ENCODE measurements at regions not wholly inside any gene's neighbourhood (a gene's known extent, or its start where the extent isn't known, plus 50 kb on each side); places are given as distances from the start of the nearest gene placed in this dataset.
A peak's percentile ranks its signal among the peaks of the same experiment; 100 is the strongest.

DNA sequence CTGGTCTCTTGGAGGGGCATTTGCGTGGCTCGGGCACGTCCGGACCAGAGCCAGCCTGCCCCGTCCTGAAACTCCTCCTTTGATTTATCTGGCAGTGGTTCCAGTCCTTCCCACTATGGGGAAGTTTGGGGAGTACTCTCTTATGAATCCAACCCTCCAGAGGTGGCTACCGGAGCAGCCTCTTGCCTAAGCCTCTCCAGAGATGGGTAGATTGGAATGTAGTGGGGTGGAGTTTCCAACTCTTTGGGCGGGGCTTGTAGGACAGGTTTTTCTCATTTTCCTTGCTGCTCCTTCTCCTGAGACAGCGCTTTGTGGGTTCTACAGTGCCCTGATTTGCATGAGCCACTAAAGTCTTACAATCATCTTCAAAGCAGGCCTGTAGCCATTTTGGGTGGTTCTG lies 60.1 kb upstream of the XAGE1B start:
- POLR2A ChIA-PET (ENCODE audit: partially characterized antibody), result no interaction called here
- H3K4me3 ChIP-seq (ENCODE audit: extremely low read depth in 1 of 4, insufficient read depth in 2 of 4, low read depth in 3 of 4, low read length in 4 of 4), result no peak overlapping the region
- no peak overlapping the region for H3K9ac ChIP-seq (replicated peaks in 1 of 4; ENCODE audit: extremely low read depth in 1 of 4, low read depth in 3 of 4, low read length in 3 of 4)
- TF ChIP-seq SRF (IDR thresholded peaks at IDR 0.05; ENCODE audit: low read depth, low read length) (no peak), JUN (IDR thresholded peaks at IDR 0.05; ENCODE audit: low read depth, low read length) (no peak), RBBP5 (IDR thresholded peaks at IDR 0.05; ENCODE audit: borderline replicate concordance, low read depth, low read length) (no peak), RNF2 (IDR thresholded peaks at IDR 0.05; ENCODE audit: borderline replicate concordance, low read depth, low read length, missing control alignments, poor library complexity, severe bottlenecking) (no peak), EP300 (IDR thresholded peaks at IDR 0.05; ENCODE audit: borderline replicate concordance in 1 of 2, low read depth in 2 of 2, low read length in 2 of 2) (no peak), ASH2L (IDR thresholded peaks at IDR 0.05; ENCODE audit: low read length) (no peak), SP1 (IDR thresholded peaks at IDR 0.05; ENCODE audit: low read depth, low read length) (no peak), FOSL1 (IDR thresholded peaks at IDR 0.05; ENCODE audit: insufficient read depth, low read depth, low read length) (no peak)
- TF ChIP-seq, protein P1, sequence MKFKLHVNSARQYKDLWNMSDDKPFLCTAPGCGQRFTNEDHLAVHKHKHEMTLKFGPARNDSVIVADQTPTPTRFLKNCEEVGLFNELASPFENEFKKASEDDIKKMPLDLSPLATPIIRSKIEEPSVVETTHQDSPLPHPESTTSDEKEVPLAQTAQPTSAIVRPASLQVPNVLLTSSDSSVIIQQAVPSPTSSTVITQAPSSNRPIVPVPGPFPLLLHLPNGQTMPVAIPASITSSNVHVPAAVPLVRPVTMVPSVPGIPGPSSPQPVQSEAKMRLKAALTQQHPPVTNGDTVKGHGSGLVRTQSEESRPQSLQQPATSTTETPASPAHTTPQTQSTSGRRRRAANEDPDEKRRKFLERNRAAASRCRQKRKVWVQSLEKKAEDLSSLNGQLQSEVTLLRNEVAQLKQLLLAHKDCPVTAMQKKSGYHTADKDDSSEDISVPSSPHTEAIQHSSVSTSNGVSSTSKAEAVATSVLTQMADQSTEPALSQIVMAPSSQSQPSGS (IDR thresholded peaks at IDR 0.05; ENCODE audit: low read length), result no peak

More for the DNA sequence above, 60.1 kb upstream of the XAGE1B start:
- Histone ChIP-seq H2AK5ac (ENCODE audit: low read depth, low read length) (no peak overlapping the region), H3K56ac (replicated peaks; ENCODE audit: insufficient read length, low read depth, low read length) (no peak overlapping the region), H2BK5ac (ENCODE audit: low read depth, low read length) (no peak overlapping the region), H2AFZ (ENCODE audit: low read length) (no peak overlapping the region; the same call in 1 of the 2 replicates), H4K5ac (ENCODE audit: insufficient read length, low read depth, low read length) (no peak overlapping the region), H3K23ac (ENCODE audit: insufficient read length) (no peak overlapping the region), H4K91ac (replicated peaks; ENCODE audit: insufficient read length, low read length) (no peak overlapping the region), H3K9me3 (ENCODE audit: insufficient read depth in 2 of 2, low read depth in 1 of 2, low read length in 1 of 2) (no peaks in the 10 kb centered on the region), H4K8ac (ENCODE audit: extremely low read depth, insufficient read depth, low read length) (no peak overlapping the region), H3K79me2 (ENCODE audit: control insufficient read depth in 1 of 2, insufficient read depth in 2 of 2, low read length in 2 of 2) (no peaks in the 10 kb centered on the region), H3K36me3 (ENCODE audit: control insufficient read depth in 2 of 4, insufficient read depth in 4 of 4, low read length in 3 of 4) (no peaks in the 10 kb centered on the region), H3K23me2 (ENCODE audit: low read depth, low read length) (no peaks in the 10 kb centered on the region), H4K20me1 (replicated peaks in 1 of 2; ENCODE audit: control insufficient read depth in 1 of 2, insufficient read depth in 2 of 2, low read length in 2 of 2) (no peaks in the 10 kb centered on the region), H3K14ac (ENCODE audit: insufficient read length) (no peak overlapping the region), H2BK12ac (ENCODE audit: low read depth, low read length) (no peak overlapping the region), H3K4me1 (replicated peaks in 1 of 4; ENCODE audit: control insufficient read depth in 3 of 4, insufficient read depth in 4 of 4, low read length in 3 of 4) (no peaks in the 10 kb centered on the region), H3K4ac (replicated peaks; ENCODE audit: insufficient read length, low read depth, low read length) (no peak overlapping the region), H3K79me1 (ENCODE audit: low read depth, low read length) (no peaks in the 10 kb centered on the region), H3K18ac (ENCODE audit: extremely low read depth, low read length) (no peak overlapping the region), H2BK15ac (ENCODE audit: low read length) (no peak overlapping the region), H3K27me3 (replicated peaks in 1 of 4; ENCODE audit: control insufficient read depth in 3 of 4, extremely low read depth in 1 of 4, insufficient read depth in 3 of 4, low read length in 3 of 4) (no peaks in the 10 kb centered on the region), H3K4me2 (ENCODE audit: insufficient read depth in 1 of 2, low read depth in 2 of 2, low read length in 2 of 2) (no peak overlapping the region), H2BK120ac (replicated peaks; ENCODE audit: low read depth, low read length) (no peak overlapping the region), H2BK20ac (ENCODE audit: low read length) (no peak overlapping the region), H3K27ac (ENCODE audit: low read depth, low read length) (no peak overlapping the region)
- WGBS, 2 experiments (ENCODE audit: extremely low coverage in 1 of 2, insufficient coverage in 1 of 2, insufficient read length in 1 of 2, insufficient replicate concordance in 2 of 2, low coverage in 1 of 2, low lambda C conversion rate in 2 of 2, missing lambda C conversion rate in 1 of 2), result 90% methylated on average over 7 of the region's 8 CpGs; no CpG with 5 or more reads in 1 of the 2 experiments
- CTCF ChIA-PET (ENCODE audit: partially characterized antibody), result no interaction called here
- FAIRE-seq, result no peak
- peak in 1 of 2 experiments; percentile 40 for DNase-seq (ENCODE audit: low read depth in 1 of 2, low spot score in 2 of 2)

All from H1 (cell line).